SK-MEL-5 (cell line): ENCODE measurements at regions not wholly inside any gene's neighbourhood (a gene's known extent, or its start where the extent isn't known, plus 50 kb on each side); places are given as distances from the start of the nearest gene placed in this dataset.

Source experiments
- DNase-seq: peaks from one replicate; pipeline ENCODE4 v3.0.0-alpha.2; 2016; ENCODE audit warnings: low read depth, low spot score
- in situ Hi-C: cut with HindIII; loops from 2 replicates; pipeline ENCODE4 v1.10.0; 2016; ENCODE audit warnings: low sequenced_read_pairs, high pct_unique_total_duplicates, low pct_unique_long_range_greater_than_20kb

GRCh38 chr6:6723361-6723760, 134.8 kb downstream of the LY86 start:
- no peak for DNase-seq
- in situ Hi-C loops: no loop called here

GRCh38 chr6:6723921-6724538, 135.5 kb downstream of the LY86 start:
- in situ Hi-C loops: no loop called here
- no peak for DNase-seq

GRCh38 chr6:6724539-6725467, 136.3 kb downstream of the LY86 start:
- in situ Hi-C loops: no loop called here
- DNase-seq: peak; percentile 75

GRCh38 chr6:6725468-6726209, 137.1 kb downstream of the LY86 start:
- no peak for DNase-seq
- in situ Hi-C loops: no loop called here

- DNase-seq: no peak
- in situ Hi-C loops: no loop called here
Measured at GRCh38 chr6:6728169-6728941, 139.8 kb downstream of the LY86 start.

GRCh38 chr6:6729971-6730370, 141.5 kb downstream of the LY86 start:
- DNase-seq: no peak
- in situ Hi-C loops: no loop called here

GRCh38 chr6:6730831-6731230, 142.3 kb downstream of the LY86 start:
- peak; percentile 31 for DNase-seq
- in situ Hi-C loops: no loop called here

GRCh38 chr6:6734479-6735465, 146.3 kb downstream of the LY86 start:
- in situ Hi-C loops: no loop called here
- DNase-seq: no peak

- DNase-seq: no peak
- in situ Hi-C loops: no loop called here
Measured at GRCh38 chr6:6736791-6737654, 148.5 kb downstream of the LY86 start.

GRCh38 chr6:6737671-6738070, 149.2 kb downstream of the LY86 start:
- in situ Hi-C loops: no loop called here
- no peak for DNase-seq

GRCh38 chr6:6738108-6738507, 149.6 kb downstream of the LY86 start:
- in situ Hi-C loops: no loop called here
- DNase-seq: no peak

- in situ Hi-C loops: no loop called here
- no peak for DNase-seq
Measured at GRCh38 chr6:6738922-6739716, 150.6 kb downstream of the LY86 start.

- in situ Hi-C loops: no loop called here
- no peak for DNase-seq
Measured at GRCh38 chr6:6740595-6740994, 152.1 kb downstream of the LY86 start.

- in situ Hi-C loops: no loop called here
Measured at GRCh38 chr6:6741264-6741663, 152.7 kb downstream of the LY86 start.

GRCh38 chr6:6742535-6742934, 154.0 kb downstream of the LY86 start:
- DNase-seq: no peak

More at GRCh38 chr6:6741264-6741663, 152.7 kb downstream of the LY86 start:
- DNase-seq: no peak

More at GRCh38 chr6:6742535-6742934, 154.0 kb downstream of the LY86 start:
- in situ Hi-C loops: no loop called here
